ENCODE measurements at regions not wholly inside any gene's neighbourhood (a gene's known extent, or its start where the extent isn't known, plus 50 kb on each side); places are given as distances from the start of the nearest gene placed in this dataset.
"Not testable (repeated sequence)": the region's sequence is repeated elsewhere in the genome, so short reads cannot be mapped to it uniquely, and the experiment has no call there.

DNA sequence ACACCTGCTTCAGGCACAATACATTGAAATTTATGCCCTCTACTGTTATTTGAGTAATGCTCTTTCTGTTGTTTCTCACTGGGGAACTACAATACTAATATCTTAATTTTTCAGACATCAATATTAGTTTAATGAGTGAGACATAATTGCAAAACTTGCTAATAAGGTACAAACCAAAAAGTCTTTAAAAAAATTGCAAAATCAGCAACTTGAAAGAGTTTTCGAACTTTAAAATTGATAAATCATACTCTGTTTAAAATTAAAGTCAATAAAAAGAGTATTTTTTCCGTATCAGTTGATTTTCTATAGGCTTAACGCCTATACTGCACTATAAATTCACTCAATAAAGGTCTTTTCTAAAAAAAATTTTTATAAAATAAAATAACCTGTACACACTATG is 1735.9 kb upstream of the SEL1L start:
- no peak for DNase-seq

DNA sequence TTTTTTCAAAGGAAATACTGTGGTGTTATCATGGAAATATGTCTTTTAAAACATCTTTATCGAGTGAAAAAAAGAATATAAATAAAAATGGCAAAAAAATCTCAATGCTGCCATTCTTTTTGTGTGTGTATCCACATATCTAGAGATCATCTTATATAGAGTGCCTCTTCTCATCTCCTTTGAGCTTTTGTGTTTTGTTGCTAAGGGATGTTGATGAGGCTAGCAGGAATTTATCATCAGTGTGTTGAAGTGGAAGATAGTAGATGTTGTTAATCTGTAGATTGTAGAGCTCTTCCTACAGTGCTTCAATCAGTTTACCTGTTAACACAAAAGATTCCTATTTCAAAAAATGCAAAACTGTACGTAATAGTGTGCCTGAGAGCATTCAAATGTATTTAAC is 1738.0 kb upstream of the SEL1L start:
- DNase-seq, result no peak

DNA sequence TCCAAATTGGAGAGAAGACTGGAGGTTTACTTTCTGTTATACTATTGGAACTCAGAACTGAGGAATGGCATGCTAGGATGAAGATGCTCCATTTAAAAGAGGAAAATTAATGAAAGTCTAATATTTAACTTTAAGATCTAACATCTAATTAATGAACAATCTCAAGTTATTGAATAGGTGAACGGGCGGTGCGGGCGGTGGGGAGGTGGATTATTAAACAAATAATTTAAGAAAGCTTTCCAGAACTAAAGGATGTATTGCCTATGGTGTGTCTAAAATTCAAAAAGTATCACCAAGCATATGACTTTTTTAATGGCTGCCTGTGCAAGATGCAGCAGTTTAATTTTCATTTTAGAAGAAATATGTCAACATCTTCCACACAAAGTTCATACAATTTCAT is 1747.1 kb upstream of the SEL1L start:
- DNase-seq, result no peak

DNA sequence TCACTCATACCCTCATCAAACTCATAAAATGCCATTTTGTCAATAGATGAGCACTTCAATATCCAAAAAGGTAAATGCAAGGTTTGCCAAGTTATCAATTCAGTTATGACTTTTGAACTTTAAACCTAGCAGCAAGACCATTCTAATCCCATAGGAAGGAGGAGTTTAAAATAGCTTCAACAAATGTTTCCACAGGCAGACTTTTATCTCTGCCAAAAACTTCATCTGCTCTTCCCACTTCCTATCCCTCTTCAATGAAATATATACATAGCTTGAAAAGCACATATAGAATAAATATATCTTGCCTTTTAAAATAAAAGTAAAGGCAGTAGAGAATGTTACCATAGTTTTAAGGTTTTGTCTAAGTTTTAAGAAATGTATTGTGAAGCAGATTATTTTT is 1749.1 kb upstream of the SEL1L start:
- DNase-seq, result no peak

DNA sequence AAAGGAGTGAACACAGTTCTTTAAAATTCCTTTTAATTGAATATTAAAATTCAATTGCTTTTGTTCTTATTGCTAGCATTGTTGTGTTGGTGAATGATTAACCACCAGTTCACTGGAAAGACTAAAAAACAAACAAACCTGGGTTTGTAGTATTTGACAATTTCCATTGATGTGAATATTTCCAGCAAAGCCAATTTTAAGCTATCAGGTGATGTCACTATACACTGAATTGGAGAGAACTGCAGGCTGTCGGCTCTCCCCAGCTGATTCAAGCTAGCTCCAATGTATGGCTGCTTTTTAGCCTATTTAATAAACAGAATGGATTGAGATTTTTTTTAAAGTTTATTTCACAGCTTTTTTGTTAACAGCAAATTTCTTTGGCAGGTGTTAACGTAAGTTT is 1753.6 kb upstream of the SEL1L start:
- no peak for DNase-seq

DNA sequence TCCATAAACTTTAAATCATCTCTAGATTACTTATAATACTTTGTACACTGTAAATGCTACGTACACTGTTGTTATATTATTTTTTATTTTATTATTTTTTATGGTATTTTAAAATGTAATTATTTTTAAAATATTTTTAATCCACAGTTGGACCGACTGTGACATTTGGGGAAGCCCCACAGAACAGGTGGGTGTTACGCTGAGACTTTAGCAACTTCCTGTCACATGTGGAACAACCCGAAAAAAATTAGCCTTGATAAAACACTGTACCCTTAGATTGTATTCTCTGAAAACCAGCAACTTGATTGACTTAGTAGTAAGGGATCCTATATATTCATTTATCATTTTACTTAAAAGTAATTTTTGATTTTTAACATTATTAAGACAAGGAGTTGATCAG is 1755.7 kb upstream of the SEL1L start:
- no peak for DNase-seq

DNA sequence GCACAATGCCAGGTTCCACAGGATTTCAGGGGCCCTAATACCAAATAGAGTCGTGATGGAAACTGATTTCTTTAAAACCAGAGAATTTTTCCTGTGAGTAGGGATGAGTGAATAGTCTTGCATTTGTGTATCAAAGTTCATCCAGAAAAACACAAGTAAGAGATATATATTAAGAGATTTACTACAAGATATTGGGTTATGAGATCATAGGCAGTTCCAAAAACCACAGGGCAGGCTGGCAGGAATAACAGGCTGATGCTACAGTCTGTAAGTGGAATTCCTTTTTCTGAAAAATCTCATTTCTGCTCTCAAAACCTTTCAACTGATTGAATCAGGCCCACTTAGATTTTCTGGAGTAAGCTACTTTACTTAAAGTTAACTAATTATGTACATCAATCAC is 1756.2 kb upstream of the SEL1L start:
- no peak for DNase-seq

DNA sequence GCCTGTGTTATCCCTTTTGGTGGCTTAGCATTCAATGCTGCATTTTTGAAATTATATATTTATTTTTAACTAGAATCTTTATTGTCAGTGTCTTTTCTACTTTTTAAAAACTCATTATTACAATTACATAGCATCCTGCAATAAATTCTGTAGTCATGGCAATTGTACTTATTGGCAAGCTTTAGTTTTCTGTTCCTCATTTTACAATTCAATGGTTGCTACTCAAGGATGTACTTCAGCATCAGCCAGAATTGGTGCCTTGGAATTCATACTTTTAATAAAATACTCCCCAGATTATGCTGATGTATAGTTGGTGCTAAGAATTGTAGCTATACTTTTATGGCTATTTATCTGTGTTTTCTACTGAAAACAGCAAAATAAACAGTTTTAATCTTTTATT is 1756.8 kb upstream of the SEL1L start:
- no peak for DNase-seq

DNA sequence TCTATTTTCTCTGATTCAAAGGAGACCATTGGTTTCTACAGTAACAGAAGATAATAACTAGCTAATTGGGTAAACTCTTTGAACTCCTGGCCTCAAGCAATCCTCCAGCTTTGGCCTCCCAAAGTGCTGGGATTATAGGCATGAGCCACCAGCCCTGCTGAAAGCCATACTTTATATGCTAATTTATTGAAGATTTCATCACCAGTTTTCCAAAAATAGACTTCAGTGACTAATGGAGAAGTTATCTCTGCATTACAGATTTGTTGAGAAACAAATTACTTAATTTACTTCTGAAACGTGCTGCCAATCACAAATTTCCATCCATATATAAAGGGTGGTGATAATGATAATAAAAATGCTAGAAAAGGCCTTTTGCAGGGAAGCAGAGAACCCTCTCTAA is 1758.1 kb upstream of the SEL1L start:
- no peak for DNase-seq

DNA sequence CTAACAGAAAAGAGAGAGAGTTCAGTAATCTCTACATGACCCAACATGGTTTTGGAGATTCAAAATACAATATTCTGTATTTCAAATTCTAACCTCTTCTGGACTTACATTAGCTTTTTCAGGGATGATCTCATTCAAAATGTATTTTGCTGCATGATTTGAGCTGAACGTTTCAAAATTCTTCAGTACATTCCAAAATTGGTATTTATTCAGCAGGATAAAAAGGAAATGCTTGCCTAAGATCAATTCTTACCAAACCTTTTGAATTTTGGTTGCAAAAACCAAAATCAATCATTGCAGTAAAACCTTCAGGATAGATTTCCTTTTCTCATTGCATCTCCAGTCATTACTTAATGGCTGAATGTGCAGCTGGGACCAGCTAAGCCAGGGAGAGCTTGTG is 1761.3 kb upstream of the SEL1L start:
- no peak for DNase-seq

DNA sequence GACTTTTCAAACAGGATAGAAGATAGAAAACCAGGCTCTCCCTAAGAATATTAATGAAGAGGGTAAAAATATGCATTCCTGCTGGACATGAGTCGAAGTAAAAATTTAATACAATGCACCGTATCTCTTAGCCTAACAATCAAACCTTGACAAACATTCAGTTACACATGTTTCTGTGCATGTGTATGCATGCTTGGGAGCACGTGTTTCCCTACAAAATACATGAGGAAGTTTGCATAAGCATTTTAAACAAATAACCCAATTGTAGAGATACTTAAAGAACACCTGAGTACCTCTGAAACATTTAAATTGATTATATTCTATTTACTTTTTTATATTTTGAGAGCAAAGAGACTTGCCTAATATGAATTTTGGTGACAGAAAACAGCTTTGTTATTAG is 1763.7 kb upstream of the SEL1L start:
- DNase-seq, result no peak

DNA sequence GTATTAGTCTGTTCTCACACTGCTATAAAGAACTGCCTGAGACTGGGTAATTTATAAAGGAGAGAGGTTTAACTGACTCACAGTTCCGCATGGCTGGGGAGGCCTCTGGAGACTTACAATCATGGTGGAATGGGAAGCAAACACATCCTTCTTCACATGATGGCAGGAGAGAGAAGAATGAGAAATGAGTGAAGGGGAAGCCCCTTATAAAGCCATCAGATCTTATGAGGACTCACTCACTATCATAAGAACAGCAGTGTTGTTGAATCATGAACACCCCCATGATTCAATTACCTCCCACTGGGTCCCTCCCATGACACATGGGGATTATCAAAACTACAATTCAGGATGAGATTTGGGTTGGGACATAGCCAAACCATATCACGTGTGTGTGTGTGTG is 1764.4 kb upstream of the SEL1L start:
- DNase-seq, result not testable (repeated sequence)

DNA sequence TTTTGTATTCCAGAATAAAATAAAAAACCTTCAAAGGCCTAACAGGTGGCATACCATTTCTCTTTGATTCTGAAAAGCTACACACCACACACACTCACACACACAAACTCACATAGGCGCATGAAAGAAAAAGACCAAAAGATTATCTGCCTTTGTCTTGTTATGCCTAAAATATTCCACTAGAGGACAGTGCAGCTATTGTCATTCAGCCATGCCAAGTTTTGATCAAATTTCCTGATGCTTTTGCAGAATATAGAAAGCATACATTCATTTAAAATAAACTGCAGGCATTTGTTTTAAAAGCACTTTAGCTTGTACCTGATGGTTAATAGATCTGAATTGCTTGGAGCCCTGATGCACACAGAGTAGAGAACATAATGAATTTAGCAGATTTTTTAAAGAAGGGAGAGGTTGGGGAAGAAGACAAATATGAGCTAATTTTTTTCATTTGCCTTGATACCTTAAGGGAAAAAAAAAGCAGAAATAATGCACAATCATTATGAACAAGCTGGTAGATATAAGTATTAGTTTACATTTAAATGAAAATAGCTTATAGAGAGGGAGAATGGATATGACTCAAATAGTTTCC is 1766.9 kb upstream of the SEL1L start:
- DNase-seq, result no peak

DNA sequence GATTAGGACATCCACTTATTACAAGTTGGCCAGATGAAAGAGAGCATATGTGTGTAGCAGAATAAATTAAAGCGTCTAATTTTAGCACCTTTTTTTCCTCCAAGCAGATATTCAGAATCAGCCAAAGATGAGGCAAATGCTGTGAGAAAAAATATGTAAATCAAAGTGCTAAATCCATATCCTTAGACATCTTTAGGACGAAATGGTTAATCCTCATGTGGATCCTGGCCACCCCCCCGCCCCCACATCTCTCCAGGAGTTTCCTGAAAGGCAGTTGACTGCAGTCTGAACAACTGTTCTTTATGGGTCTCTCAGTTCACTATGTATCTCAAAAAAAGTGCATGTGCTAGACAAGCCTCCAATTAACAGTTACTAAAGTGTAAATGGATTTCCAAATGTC is 1768.1 kb upstream of the SEL1L start:
- no peak for DNase-seq

DNA sequence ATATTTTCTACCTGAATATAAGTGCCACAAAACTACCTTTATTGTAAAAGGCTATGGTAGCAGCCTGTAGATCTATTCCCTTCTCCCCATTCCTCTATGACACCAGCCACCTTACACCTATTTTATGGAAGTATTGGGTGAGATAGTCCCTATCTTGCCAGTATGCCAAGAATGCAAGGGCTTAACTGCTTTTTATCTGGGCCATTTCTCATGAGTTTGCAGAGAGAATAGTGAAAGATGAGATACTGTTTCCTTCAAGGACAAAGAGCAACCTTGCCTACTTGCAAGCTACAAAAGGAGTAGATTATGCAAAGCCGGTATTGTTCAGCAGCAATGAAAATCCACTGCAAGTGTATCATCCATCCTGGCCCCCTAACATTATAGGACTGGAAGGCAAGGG is 1775.6 kb upstream of the SEL1L start:
- no peak for DNase-seq

DNA sequence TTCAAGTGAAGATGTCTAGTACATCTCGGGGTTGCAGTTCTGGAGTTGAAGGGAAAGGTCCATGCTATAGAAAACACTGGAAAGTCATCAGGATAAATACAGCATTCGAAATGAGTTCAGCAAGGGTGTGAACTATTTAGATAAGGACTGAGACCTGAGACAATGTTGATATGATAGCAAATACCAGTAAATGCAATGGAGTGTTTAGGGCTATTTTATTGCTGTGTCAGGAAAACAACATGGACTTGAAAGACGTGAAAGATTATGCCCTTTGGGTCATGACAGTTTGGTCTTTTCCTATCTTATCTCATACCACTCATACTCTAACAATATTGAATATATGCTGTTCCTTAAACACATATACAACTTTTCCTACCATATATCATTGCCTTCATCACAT is 1776.2 kb upstream of the SEL1L start:
- no peak for DNase-seq

DNA sequence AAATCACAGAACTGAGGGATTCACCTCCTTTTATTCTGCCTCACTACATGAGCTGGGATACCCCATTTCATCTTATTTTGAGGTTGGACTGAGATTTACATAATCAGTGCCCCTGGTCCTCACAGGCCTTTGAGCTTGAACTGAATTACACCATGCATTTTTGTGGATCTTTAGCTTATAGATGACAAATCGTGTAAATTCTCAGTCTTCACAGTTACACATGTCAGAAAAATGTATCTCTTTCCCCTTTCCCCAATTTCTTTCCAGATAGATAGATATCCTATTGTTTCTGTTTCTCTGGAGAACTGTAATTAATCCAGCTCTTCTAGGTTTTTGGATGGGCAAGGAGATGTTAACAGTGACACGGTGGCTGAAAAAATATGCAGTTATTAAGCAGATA is 1778.9 kb upstream of the SEL1L start:
- DNase-seq, result no peak

DNA sequence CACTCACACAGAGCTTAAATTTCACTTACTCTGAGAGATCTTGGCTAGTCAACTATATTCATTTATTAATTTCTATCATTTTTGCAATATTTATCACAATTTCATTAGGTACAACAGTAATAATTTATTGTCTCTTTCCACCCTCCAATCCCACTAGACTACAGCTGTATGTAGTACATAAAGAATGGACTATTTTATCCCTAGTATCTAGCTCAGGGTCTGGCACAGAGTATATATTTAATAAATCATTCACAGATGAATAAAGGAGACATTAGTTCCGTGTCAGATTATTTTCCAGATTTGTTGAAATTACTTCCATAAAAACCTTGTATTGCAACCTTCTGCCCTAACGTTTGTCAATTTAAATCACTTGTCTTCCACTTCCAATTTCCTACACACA is 1781.1 kb upstream of the SEL1L start:
- no peak for DNase-seq

DNA sequence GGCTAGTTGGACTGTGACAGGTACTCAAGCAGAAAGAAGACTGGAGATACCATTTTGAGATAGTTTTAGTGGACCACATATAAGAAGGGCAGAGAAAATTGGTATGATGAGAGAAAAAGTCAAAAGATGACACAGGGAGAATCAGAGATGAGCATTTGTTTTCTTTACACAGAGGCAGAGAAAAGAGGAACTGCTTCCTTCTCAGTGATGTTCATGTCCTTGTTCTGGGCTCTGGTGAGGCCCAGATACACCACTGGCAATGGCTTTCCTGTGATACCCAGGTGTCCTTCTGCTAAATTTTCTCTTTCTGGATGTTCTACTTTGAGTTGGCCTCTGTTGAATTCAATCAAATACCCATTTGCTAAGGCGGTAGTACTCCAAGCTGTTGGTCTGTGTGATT is 1782.7 kb upstream of the SEL1L start:
- no peak for DNase-seq

DNA sequence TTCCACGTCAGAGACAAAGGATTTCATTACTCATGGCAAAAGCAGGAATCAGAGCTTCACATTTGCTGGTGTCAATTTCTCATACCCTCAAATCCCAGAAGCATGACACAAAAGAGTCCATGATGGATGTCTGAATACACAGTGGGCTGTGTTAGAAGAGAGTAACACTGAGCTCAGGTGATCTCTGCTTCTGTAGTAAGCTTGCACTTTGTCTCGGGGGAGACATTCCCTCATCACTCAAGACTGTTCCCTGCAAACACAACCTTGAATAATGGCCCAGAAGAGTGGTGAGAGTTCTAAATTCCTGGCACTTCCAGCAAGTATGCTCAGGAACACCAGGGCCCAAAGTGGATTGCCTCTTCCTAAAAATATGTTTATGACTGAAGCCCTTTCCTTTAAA is 1787.2 kb upstream of the SEL1L start:
- DNase-seq, result no peak

DNA sequence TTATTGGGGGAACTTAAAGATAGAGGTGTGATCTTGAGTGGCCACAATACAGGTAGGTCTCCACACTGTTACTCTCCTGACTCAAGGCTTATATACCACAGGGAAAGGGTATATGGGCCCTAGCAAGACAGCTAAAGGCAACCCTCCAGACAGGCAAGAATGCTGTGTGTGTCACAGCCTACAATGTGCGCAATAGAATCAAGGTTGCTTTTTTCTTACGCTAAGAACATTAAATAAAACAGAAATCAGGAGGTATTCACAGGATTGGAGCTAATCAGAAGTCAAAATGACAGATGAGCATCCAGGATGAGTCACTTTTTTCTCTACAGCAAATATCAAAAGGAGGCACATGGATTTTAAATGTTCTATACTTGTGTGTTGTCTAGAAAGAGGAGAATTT is 1797.9 kb upstream of the SEL1L start:
- DNase-seq, result no peak

DNA sequence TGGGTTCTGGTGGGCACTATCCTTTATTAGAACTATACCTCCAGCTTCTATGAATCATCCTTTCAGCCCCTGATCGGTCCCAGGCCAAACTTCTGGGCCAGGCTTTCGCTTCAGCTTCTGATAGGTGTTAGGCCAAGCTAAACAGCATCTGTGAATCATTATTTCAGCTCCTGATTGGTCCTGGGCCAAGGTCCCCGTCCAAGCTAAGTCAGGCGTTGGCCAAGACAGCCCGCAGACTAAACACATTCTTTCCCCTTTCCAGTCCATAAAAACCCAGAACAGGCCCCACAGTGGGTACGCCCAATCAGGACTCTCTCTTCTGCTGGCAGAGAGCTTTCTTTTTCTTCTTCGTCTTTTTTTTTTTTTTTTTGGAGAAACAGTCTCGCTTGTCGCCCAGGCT is 1808.9 kb upstream of the SEL1L start:
- DNase-seq, result no peak

DNA sequence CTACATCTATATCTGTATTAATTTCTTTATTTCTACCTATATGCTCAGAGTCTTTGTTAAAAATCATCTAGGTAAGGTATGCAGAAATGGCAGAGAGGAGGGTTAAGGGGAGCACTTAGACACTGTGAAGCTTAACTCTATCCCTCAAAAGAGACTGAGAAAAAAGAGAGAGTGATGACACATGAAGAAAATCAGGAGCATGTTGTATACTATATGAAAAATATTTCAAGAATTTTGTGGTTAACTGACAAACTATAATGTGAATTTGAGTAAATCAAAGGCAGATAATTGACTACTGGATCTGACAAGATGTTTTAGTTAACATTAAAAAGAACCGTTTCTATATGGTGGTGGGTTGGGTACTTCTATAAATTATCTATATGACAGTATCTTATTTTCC is 1814.2 kb upstream of the SEL1L start:
- DNase-seq, result no peak

DNA sequence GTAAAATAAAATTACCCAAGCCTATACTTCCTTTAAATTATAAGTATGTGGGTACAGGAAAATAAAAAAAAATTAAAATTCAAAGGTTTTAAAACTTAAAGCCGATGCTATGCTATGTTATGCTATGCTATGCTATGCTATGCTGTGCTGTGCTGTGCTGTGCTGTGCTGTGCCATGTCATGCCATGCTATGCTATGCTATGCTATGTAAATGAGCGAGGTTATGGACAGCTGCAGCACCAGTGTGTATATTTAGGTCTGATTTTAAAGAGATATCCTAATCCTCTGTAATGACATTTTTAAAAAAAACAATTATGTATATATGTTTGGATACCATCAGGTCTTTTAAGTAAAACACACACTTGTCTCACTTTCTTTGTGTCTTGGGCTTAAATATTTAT is 1822.0 kb upstream of the SEL1L start:
- DNase-seq, result no peak

DNA sequence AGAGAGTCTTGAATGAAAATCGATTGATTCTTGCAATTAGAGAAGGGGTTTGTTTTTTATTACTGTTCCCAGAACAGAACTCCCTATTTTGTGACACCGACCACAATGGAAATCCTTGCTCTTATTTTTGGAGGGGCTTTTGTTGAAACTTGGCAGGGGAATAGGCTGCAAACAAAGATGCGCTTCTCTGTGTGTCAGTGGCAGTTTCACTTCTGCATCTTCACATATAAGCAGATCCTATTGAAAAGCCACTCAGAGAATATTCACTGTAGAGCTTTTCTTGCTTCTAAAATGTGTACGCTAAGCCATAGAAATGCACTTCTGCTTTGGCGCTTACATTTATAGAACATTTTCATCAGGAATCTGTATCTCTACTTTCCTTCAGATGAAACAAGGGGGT is 1822.4 kb upstream of the SEL1L start:
- no peak for DNase-seq

DNA sequence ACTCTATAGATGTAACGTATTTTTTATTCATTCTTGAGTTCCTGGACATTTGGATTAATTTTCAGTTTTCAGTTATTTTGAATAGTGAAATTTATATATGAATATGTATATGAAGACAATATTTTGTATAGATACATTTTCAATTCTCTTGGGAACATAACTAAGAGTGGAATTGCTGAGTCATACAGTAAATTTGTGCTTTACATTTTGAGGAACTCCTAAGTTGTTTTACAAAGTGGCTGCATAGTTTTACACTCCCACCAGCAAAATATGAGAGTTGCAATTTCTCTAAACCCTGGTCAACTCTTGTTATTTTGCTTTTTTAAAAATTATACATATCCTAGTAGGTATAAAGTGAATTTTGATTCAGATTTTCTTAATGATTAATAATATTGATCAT is 1838.6 kb upstream of the SEL1L start:
- no peak for DNase-seq

Measured in NCI-H1417 treated with DMSO at 0.1 percent for 48 hours (cell line).